Mesenchymal stem cell (in vitro differentiated cells and primary cell): ENCODE measurements at regions not wholly inside any gene's neighbourhood (a gene's known extent, or its start where the extent isn't known, plus 50 kb on each side); places are given as distances from the start of the nearest gene placed in this dataset.

Source experiments
- DNase-seq: peaks from one replicate; pipeline ENCODE4 v3.0.0-alpha.2; 2013
- H2AFZ ChIP-seq: one replicate; pipeline ENCODE4 v1.6.1; 2013; ENCODE audit warnings: low read depth, mild to moderate bottlenecking, control low read depth, inconsistent platforms, low read length, moderate library complexity
- H2AK5ac ChIP-seq: 2 replicates; pipeline ENCODE4 v1.6.1; 2013; ENCODE audit warnings: low read length, moderate library complexity, mild to moderate bottlenecking, inconsistent platforms; ENCODE audit not compliant: severe bottlenecking
- H2BK120ac ChIP-seq: one replicate; pipeline ENCODE4 v1.6.1; 2013; ENCODE audit warnings: low read depth, mild to moderate bottlenecking, inconsistent platforms, low read length, moderate library complexity
- H2BK12ac ChIP-seq, 2 experiments: one replicate each; pipeline ENCODE4 v1.6.1; 2013; ENCODE audit warnings: inconsistent platforms in 2 of 2, low read length in 2 of 2, mild to moderate bottlenecking in 2 of 2, moderate library complexity in 2 of 2, control low read depth in 1 of 2
- H2BK15ac ChIP-seq: one replicate; pipeline ENCODE4 v1.6.1; 2013; ENCODE audit warnings: mild to moderate bottlenecking, low read depth, inconsistent platforms; ENCODE audit not compliant: poor library complexity, severe bottlenecking
- H2BK5ac ChIP-seq: 2 replicates; pipeline ENCODE4 v1.6.1; 2013; ENCODE audit warnings: low read depth, mild to moderate bottlenecking, low read length, control low read depth, inconsistent platforms; ENCODE audit not compliant: poor library complexity, severe bottlenecking
- H3K14ac ChIP-seq, 2 experiments: one replicate each; pipeline ENCODE4 v1.6.1; 2013; ENCODE audit warnings: inconsistent platforms in 2 of 2, low read length in 2 of 2, control low read depth in 1 of 2, mild to moderate bottlenecking in 1 of 2, moderate library complexity in 1 of 2
- H3K18ac ChIP-seq, 2 experiments: one replicate each; pipeline ENCODE4 v1.6.1; 2013; ENCODE audit warnings: inconsistent platforms in 2 of 2, low read length in 2 of 2, control low read depth in 1 of 2, low read depth in 1 of 2, mild to moderate bottlenecking in 1 of 2
- H3K23ac ChIP-seq, 2 experiments: one replicate each; pipeline ENCODE4 v1.6.1; 2013; ENCODE audit warnings: inconsistent platforms in 2 of 2, low read length in 2 of 2, mild to moderate bottlenecking in 2 of 2, moderate library complexity in 2 of 2, control low read depth in 1 of 2
- H3K27ac ChIP-seq: 2 replicates; pipeline ENCODE4 v1.5.1; 2013; ENCODE audit warnings: mild to moderate bottlenecking, moderate library complexity, low read length, control low read depth, inconsistent platforms; ENCODE audit not compliant: poor library complexity, severe bottlenecking
- H3K27me3 ChIP-seq, 2 experiments: 2 replicates each; pipeline versions ENCODE4 v1.6.1 to v1.7.0; 2013; ENCODE audit warnings: low read length in 2 of 2, mild to moderate bottlenecking in 2 of 2, moderate library complexity in 2 of 2, control low read depth in 1 of 2, inconsistent platforms in 1 of 2; ENCODE audit not compliant: control insufficient read depth in 1 of 2, insufficient read depth in 1 of 2
- H3K36me3 ChIP-seq, 2 experiments: 2 replicates each; pipeline versions ENCODE4 v1.6.1 to v1.7.0; 2013; ENCODE audit warnings: low read length in 2 of 2, control low read depth in 1 of 2, inconsistent platforms in 1 of 2, low read depth in 1 of 2, mild to moderate bottlenecking in 1 of 2; ENCODE audit not compliant: insufficient read depth in 2 of 2, control insufficient read depth in 1 of 2
- H3K4ac ChIP-seq, 2 experiments: one replicate each; pipeline ENCODE4 v1.6.1; 2013; ENCODE audit warnings: inconsistent platforms in 2 of 2, low read length in 2 of 2, mild to moderate bottlenecking in 2 of 2, moderate library complexity in 2 of 2, control low read depth in 1 of 2, low read depth in 1 of 2
- H3K4me1 ChIP-seq: 2 replicates; pipeline ENCODE4 v1.6.1; 2013; ENCODE audit warnings: low read depth, low read length, control low read depth; ENCODE audit not compliant: control insufficient read depth, insufficient read depth
- H3K4me2 ChIP-seq: 2 replicates; pipeline ENCODE4 v1.6.1; 2013; ENCODE audit warnings: low read length, mild to moderate bottlenecking, inconsistent platforms; ENCODE audit not compliant: poor library complexity, severe bottlenecking
- H3K4me3 ChIP-seq, 2 experiments: 2 replicates each; pipeline versions ENCODE4 v1.5.1 to v1.7.0; 2013; ENCODE audit warnings: low read length in 2 of 2, mild to moderate bottlenecking in 2 of 2, control low read depth in 1 of 2, low read depth in 1 of 2; ENCODE audit not compliant: insufficient read depth in 1 of 2
- H3K79me1 ChIP-seq: replicated peaks from 2 replicates; pipeline ENCODE4 v1.6.1; 2013; ENCODE audit warnings: mild to moderate bottlenecking, control low read depth, low read length, inconsistent platforms; ENCODE audit not compliant: poor library complexity, severe bottlenecking
- H3K9ac ChIP-seq: 2 replicates; pipeline ENCODE4 v1.7.0; 2013; ENCODE audit warnings: mild to moderate bottlenecking, low read length, moderate library complexity
- H3K9me3 ChIP-seq: 2 replicates; pipeline ENCODE4 v1.7.0; 2013; ENCODE audit warnings: mild to moderate bottlenecking, low read length; ENCODE audit not compliant: control insufficient read depth
- H4K8ac ChIP-seq: one replicate; pipeline ENCODE4 v1.6.1; 2013; ENCODE audit warnings: inconsistent platforms, mild to moderate bottlenecking, low read length, moderate library complexity
- H4K91ac ChIP-seq: one replicate; pipeline ENCODE4 v1.6.1; 2013; ENCODE audit warnings: mild to moderate bottlenecking, low read length, inconsistent platforms
- WGBS: methylation state at CpG from one replicate; pipeline ENCODE4 v1.1.7; 2013; ENCODE audit warnings: mixed read lengths; 5-methylcytosine and 5-hydroxymethylcytosine counted together

DNA sequence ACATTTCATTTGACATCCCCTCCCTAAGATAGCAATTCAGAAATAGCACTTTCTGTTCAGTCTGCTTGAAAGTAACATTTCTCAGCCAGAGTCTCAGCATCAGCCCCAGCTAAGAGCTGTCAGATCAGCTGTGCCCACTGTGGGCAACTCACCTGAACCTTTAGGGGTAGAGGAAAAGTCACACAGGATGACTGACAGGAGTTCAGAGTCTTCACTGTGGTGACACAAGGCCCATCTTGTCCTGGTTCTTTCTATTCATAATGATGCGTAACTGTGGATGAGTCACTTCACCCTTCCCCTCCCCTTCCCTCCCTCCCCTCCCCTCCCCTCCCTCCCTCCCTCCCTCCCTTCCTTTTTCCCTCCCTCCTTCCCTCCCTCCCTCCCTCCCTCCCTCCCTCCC, 96.1 kb upstream of the RASGRP1 start:
- Histone ChIP-seq H3K9ac (no peak overlapping the region), H2BK5ac (no peak overlapping the region), H3K23ac (no peak overlapping the region), H3K4ac (no peak overlapping the region), H4K91ac (no peak overlapping the region), H3K4me1 (no peaks in the 10 kb centered on the region), H3K14ac (no peak overlapping the region), H3K4me3 (no peak overlapping the region), H2BK12ac (no peak overlapping the region), H3K4me2 (no peak overlapping the region), H3K27me3 (peaks cover 0 to 40% of the 10 kb centered on the region in 2 experiments), H3K79me1 (no peaks in the 10 kb centered on the region), H2AK5ac (no peak overlapping the region), H2BK15ac (no peak overlapping the region), H3K18ac (no peak overlapping the region), H2BK120ac (no peak overlapping the region), H2AFZ (no peak overlapping the region), H3K9me3 (no peaks in the 10 kb centered on the region), H4K8ac (no peak overlapping the region), H3K36me3 (no peaks in the 10 kb centered on the region), H3K27ac (no peak overlapping the region)
- DNase-seq, result no peak
- no CpG with 5 or more reads among the region's 1 CpG for WGBS

DNA sequence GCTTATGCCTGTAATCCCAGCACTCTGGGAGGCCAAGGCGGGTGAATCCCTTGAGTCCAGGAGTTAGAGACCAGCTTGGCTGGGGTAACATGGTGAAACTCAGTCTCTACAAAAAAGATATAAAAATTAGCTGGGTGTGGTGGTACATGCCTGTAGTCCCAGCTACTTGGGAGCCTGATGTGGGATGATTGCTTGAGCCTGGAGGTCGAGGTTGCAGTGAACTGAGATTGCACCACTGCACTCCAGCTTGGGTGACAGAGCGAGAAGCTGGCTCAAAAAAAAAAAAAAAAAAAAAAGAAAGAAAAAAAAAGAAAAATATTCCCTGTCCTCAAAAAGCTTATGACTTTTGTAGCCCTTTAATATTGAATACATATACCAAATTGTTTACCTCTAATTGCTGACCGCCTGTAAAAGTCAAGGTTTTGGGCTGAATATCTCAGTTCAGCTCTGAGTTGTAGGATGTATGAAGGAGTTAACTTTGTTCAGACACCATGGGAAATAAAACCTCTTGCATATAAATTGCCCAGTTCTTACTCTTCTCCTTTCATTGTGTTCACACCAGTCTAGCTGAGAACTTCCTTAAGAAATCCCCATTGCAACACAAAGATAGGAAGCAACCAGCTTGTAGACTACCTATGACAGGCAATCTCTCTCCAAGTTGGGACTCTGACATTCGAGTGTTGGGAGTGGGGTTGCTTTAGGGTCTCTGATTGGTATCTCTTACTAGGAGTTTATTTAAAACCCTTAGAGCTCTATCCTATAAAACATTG, 97.6 kb upstream of the RASGRP1 start:
- Histone ChIP-seq H2AFZ (no peak overlapping the region), H3K36me3 (no peaks in the 10 kb centered on the region), H3K9ac (no peak overlapping the region), H4K91ac (no peak overlapping the region), H3K27ac (no peak overlapping the region), H3K79me1 (no peaks in the 10 kb centered on the region), H3K27me3 (peaks cover 0 to 44% of the 10 kb centered on the region in 2 experiments), H3K4me2 (no peak overlapping the region), H2BK12ac (no peak overlapping the region), H4K8ac (no peak overlapping the region), H2BK120ac (no peak overlapping the region), H3K4ac (no peak overlapping the region), H2AK5ac (no peak overlapping the region), H3K23ac (no peak overlapping the region), H3K9me3 (no peaks in the 10 kb centered on the region), H2BK5ac (no peak overlapping the region), H3K14ac (no peak overlapping the region), H3K18ac (no peak overlapping the region), H3K4me1 (no peaks in the 10 kb centered on the region), H3K4me3 (no peak overlapping the region), H2BK15ac (no peak overlapping the region)
- 100% methylated on average over 2 of the region's 5 CpGs for WGBS
- no peak for DNase-seq

DNA sequence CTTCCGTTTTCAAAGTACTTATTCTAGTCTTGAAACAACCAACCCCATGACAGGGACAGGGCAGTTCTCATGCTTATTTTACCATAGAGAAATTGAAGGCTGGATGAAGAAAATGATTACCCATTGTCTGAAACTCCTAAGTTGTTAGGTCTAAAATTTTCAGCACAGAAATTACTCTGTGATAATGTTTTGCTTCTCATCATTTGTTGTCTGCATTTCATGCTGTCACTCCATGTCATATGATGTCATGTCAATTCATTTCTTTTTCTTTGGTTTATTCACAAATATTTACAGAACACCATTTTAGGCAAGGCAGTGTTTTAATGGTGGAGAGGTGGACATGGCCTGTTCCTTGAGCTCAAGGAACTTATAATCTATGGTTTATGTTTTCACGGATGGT, 98.2 kb upstream of the RASGRP1 start:
- H3K14ac ChIP-seq, result no peak overlapping the region
- no peak for DNase-seq
- H3K27ac ChIP-seq, result no peak overlapping the region
- no peaks in the 10 kb centered on the region for H3K36me3 ChIP-seq
- H3K4me2 ChIP-seq, result no peak overlapping the region
- H3K4ac ChIP-seq, result no peak overlapping the region
- H3K79me1 ChIP-seq, result no peaks in the 10 kb centered on the region
- H3K9ac ChIP-seq, result no peak overlapping the region
- H2AFZ ChIP-seq, result no peak overlapping the region
- H3K18ac ChIP-seq, result no peak overlapping the region
- H3K4me3 ChIP-seq, result no peak overlapping the region
- H3K4me1 ChIP-seq, result no peaks in the 10 kb centered on the region
- 17% methylated on average over 1 of the region's 2 CpGs for WGBS
- H3K9me3 ChIP-seq, result no peaks in the 10 kb centered on the region
- no peak overlapping the region for H2AK5ac ChIP-seq
- no peak overlapping the region for H3K23ac ChIP-seq
- H2BK12ac ChIP-seq, result no peak overlapping the region
- H4K91ac ChIP-seq, result no peak overlapping the region
- H2BK120ac ChIP-seq, result no peak overlapping the region
- peaks cover 4 to 50% of the 10 kb centered on the region in 2 experiments for H3K27me3 ChIP-seq
- H2BK15ac ChIP-seq, result no peak overlapping the region
- H4K8ac ChIP-seq, result no peak overlapping the region
- no peak overlapping the region for H2BK5ac ChIP-seq

DNA sequence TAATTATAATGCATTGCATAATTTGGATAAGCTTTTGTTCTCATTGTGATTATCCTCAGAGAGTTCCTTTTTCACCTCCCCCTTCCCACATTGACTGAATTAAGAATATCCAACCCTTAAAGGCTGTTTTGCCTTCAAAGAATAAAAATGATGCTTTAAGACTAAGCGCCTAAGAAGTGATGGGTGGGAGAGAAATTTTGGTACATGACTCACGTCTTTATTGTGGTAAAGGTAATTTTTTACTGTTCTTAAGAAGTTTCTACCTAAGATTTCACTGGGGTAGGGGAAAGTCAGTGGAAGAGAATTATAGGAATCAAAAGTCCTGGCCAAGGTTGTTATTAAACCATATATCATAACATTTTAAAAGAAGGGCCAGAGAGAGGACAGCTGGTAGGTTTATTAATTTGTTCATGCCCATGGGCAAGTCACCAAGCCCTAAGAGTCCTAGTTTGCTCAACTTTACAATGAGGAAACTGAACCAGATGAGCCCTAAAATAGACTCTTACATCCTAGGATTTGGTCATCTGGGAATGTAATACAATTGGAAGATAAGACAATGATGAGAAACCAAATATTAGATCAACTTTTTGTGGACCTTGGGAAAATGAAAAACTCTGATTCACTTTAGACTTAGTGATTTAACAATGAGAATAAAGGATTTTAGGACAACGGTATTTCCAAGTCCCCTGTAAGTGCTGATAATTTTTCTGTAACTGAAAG, 101.1 kb upstream of the RASGRP1 start:
- Histone ChIP-seq H3K23ac (no peak overlapping the region), H2BK15ac (no peak overlapping the region), H3K18ac (no peak overlapping the region), H3K4me2 (no peak overlapping the region), H3K27me3 (peaks cover 4 to 51% of the 10 kb centered on the region in 2 experiments), H3K4me1 (no peaks in the 10 kb centered on the region), H3K14ac (no peak overlapping the region), H3K9ac (no peak overlapping the region), H4K8ac (no peak overlapping the region), H3K4ac (no peak overlapping the region), H2BK5ac (no peak overlapping the region), H2BK12ac (no peak overlapping the region), H2AFZ (no peak overlapping the region), H3K36me3 (no peaks in the 10 kb centered on the region), H3K27ac (no peak overlapping the region), H3K79me1 (no peaks in the 10 kb centered on the region), H2BK120ac (no peak overlapping the region), H3K4me3 (no peak overlapping the region), H2AK5ac (no peak overlapping the region), H4K91ac (no peak overlapping the region), H3K9me3 (no peaks in the 10 kb centered on the region)
- 73% methylated on average over 2 of the region's 3 CpGs for WGBS
- no peak for DNase-seq
